Activated CD8-positive, alpha-beta memory T cell treated with anti-CD3 and anti-CD28 coated beads, Interleukin-2, amount 50 U/mL, for 24 hours (primary cell): ENCODE measurements at regions not wholly inside any gene's neighbourhood (a gene's known extent, or its start where the extent isn't known, plus 50 kb on each side); places are given as distances from the start of the nearest gene placed in this dataset.

Experiments
- DNase-seq: peaks from one replicate; pipeline ENCODE4 v3.0.0-alpha.2; 2020; ENCODE audit errors: extremely low read depth

DNA sequence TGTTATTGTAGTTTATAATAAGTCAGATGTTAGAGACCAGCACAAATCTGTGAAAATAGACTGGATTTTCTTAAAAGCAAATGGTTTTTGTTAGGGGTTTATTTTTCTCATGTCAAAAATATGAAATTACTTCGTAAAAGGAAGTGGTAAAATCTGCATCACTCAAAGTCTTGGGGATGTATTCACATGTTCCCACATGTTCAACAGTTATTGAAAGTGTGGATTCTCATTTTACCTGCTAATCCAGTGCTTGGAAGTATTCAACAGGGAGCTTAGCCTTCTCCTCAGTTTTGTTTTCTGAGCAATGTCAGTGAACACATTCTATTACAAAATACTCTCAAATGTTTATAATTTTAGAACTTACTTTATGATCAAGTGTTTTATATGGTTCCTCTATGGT, 352.0 kb downstream of the SOX2 start:
- DNase-seq, result no peak

DNA sequence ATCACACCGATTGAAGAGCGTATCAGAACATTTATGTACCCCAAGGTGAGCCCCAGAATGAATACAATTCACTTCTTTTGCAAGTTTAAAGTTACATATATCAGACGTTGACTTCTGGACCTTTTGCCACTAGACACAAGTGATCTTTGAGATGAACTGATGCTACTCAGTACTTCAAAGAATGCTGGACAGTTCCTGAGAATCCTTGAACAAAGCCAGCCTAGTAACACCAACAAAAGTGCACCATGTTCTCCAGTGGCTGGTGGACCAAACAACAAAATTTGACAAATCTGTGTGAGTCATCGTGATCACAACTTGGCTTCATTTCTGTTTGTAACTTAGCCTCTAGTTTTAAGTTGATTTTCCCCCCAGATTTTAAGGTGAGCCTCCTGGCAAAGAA, 355.7 kb downstream of the SOX2 start:
- DNase-seq, result no peak

DNA sequence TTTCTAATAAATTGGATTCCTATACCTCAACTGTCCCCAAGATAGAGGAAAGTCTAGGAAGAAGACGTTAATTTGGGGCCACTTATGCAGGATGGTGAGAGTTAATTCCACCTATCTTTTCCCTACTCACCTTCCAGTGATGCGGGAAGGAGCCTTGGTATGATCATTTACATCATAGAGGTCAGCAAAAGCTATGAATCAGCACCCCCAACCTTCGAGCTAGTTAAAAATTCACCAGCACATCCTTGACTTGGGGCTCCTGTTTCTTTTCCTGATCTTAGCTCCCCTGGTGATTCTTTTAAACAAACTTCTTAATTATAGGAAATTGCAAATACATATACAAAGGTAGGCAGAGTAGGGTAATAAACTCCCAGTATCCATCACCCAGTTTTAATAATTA, 366.6 kb downstream of the SOX2 start:
- DNase-seq, result no peak

DNA sequence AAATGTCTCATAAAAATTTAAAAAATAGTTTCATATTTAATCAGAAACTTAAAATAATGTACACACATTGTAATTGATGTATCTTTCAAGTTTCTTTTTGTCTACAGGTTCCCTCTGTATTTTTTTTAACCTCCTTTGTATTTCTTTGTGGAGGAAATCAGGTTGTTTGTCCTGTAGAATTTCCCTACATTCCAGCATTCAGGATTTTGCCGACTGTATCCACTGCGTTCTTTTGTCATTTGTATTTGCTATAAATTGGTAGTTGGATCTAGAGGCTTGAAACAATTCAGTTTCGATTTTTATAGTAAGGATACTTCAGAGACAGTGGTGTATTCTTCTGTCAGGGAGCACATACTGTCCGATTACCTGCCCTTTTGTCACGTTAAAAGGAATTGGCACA, 367.2 kb downstream of the SOX2 start:
- DNase-seq, result no peak

DNA sequence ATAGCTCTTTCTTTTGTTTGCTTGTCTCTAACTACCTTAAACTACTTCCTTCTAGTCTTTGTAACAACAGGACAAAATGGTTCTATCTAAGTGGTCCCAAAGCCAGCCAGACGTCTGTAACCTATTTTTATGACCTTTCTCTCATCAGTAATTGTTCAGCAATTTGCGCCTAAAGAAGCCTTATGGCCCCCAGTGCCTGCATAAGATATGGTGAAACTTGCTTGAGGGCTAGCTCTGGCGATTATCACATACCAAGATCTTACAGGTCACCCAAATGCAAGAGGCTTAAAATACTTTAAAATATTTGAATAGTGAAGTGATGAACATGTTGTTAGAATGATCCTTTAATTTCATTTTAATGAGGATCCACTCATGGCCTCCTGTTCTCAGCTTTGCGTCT, 369.4 kb downstream of the SOX2 start:
- DNase-seq, result no peak

DNA sequence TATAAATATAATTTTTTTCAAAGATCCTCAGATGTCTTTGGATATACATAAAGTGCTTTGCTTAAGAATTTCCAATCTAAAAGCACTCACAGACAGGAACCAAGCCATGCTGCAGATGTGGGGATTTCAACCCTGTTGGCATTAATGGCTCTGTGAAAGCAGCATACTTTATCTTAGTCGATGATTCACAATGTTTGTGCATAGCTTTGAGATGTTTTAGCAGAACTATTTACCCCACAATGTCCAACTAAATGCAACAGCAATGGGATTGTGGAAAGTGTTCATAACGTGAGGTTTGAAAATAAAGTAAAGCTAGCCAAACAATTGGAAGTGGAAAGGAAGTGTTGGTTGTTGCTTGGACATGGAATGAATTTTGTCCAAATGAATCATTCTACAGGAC, 371.4 kb downstream of the SOX2 start:
- DNase-seq, result no peak

DNA sequence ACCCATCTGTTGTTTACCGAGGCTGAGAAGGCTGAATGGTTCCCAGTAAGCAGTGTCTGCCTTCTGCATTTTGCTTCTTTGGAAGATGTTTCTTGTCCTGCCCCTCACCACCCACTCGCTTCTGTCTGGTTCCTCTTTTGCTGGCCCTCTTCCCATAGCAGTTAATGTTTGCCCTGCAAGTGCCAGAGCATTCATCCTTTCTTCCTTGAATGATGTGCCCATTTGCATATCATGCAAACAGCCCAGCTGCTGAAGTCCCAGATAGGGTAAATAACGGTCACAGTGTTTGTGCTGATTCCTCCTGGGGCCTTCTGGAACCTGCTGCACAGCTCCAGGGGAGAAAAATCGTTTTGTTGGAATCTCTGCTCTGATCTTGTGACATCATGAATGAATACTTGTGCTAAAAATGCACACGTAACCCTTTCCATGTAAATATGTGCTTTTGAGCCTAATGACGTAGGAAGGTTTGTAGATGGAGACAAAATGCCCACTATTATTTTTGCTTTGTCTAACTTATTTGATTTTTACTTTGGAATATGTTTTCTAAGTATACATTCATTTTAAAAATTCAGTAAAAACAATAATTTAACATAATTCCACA, 381.0 kb downstream of the SOX2 start:
- DNase-seq, result no peak

DNA sequence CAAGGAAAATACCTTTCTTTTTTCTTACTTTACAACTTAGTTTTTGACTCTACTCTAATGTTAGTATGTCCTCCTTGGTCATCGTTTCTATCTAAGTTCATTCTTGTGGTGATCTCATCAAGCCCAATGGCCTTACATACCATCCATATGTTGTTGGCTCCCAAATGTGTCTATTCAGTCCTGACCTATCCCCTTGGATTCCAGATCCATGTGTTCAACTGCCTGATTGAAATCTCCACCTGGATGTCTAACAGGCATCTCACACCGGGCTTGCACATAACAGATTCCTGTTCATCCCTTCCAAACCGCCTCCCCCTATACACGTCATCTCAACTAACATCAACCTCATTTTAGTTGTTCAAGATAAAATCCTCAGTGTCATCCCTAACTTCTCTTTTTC, 382.6 kb downstream of the SOX2 start:
- no peak for DNase-seq

DNA sequence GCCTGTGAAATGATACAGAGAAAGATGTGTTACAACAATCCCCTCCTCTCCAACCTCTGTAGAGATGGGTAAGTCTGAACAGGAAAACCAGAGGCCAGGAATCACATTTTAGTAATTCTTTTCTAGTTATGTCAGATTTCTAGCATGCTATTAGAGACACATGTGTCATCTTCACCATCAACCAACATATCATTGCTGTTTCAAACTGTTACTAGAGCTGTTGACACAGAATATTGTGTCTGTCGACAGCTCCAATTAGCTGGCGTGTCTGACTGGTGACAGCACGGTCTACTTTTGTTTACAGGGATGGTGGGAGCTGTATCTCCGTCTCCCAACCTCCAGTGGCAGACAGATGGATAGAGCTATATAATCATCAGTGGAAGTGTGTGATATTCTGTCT, 393.2 kb downstream of the SOX2 start:
- DNase-seq, result no peak

DNA sequence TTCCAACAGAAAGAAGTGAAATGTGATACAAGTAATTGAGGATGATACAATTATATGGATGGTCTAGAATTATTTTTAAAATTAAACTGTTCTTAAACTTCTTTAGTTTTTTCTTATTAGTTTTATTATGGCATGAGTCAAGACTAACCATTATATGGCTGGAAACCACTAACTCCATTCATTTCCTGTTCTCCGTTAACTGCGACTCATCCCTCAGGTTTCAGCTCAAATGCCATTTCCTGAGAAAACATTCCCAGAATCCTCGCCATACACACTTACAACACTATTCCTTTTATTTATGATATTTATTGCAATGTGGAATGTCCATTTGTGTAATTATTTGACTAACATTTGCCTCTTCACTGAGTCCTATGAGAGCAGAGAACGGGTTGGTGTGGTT, 394.1 kb downstream of the SOX2 start:
- no peak for DNase-seq

DNA sequence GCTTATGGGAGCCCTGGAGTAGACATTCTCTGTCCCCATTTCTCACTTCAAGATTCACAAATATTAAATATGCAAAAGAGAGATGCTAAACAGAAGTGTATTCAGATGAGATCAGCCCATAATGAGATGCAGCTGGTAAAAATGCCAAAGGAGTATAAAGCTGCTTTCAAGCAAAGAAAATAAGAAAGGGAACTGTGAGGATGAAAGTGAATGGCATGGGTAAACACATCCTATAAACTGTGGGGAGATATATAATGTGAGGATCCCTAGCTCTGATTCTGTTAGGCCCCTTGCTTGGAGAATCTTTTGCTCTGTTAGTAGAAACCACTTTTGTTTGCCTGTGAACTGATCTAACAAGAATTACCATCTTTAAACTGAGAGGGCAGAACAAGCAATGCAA, 396.6 kb downstream of the SOX2 start:
- no peak for DNase-seq

DNA sequence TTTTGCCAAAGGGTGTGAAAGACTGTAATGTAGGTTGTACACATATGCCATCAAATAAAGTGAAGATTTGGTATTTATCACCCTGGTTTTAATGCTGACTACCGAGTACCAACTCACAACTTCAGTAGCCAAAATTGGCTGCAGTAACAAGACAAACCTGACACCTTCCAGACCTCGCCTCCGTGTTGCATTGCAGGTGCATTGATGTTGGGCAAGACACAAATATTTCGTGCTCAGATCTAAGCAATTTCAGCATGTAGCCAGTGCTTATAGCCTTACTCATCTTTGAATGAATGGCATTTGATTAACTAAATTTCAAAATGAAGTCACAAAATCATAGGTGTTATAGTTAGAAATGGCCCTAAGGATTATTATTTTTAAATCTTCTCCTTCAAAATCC, 400.2 kb downstream of the SOX2 start:
- no peak for DNase-seq

DNA sequence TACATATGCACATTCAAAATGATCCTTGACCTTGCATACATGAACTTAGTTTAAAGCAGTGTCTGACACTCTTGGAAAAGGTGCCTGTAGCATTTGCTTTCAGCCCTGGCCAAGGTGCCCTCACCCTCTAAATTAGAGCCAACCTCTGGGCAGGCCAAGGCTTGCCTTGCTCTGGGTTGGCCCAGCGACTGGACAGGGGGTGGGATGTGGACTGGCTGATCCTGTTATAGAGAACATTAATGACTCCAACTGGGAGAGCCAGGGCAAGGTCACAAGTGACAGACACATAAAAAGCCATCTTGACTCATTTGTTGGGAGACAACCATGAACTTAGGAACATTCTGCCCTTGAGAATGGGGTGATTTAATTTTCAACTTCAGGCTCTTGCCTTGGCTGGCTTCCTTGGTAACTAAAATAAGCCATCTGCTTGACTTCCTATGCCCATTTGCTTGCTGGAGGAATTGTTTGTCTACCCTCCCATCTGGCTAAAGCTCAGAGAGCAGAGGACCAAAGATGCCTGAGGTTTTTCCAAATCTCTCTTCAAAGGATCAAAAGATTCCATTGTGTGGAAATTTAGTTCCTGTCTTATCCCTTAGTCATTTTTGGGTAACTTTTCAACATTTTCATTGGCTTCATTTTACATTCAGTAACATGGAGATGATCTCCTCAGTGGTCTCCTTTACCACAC, 403.7 kb downstream of the SOX2 start:
- DNase-seq, result no peak

DNA sequence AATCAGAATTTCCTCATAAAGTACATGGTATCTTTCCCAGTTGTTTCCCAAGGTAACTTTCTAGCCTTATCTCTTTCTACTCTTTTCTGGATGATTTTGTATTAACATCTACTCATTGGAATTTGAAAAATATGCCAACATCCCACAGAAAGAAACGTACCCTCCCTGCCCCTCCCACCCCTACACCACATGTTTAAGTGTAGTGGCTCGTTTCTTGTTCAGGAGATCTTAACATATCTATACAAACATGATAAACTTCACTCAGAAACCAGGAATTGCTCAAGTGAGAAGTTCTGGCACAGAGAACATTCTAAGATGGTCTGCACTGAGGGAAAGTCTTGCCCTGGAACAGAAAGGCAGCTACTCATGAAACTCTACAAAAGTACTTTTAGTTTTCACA, 404.7 kb downstream of the SOX2 start:
- no peak for DNase-seq

DNA sequence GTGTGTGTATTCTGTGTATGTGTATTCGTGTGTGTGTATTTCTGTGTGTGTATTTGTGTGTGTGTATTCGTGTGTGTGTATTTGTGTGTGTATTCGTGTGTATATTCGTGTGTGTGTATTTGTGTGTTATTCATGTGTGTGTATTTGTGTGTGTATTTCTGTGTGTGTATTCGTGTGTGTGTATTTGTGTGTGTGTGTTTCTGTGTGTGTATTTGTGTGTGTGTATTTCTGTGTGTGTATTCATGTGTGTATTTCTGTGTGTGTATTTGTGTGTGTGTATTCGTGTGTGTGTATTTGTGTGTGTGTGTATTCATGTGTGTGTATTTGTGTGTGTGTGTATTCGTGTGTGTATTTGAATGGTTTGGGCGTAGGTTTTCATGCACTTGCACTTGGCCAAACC, 405.4 kb downstream of the SOX2 start:
- DNase-seq, result no peak

DNA sequence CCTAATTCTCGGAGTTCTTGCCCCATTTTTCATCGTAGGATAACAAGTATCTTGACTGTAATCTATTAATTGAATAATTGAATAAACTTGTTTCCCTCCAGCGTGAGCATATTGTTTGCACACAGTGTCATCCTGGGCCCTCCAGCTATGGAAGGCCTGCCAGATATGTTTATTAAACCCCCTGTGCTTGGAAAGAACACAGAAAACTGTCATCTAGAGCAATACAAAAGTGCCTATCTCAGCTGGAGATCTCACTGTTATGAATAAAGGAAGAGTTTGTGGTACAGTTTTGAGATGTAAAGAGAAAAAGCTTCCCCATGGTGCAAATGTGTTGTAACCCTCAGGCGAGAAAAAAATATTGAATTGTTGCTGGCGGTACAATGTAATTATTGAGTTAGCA, 405.9 kb downstream of the SOX2 start:
- DNase-seq, result no peak

DNA sequence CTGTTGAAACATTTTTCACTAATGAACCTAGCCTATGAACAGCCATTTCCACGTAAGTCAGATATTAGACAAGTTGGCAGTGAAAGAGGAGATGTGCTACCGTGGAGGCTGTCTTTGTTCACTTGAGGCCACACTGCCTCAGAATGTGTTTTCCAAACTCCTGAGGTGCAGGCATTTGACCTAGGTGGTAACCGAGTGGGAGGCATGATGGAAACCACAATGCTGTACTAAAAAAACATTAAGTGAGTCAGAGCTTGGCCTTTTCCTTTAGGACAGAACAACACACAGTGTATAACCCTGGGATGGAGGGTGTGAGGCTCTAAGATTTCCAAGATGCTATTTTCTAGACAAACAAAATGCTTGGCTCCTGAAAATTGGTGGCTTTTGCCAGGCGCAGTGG, 406.3 kb downstream of the SOX2 start:
- DNase-seq, result no peak

DNA sequence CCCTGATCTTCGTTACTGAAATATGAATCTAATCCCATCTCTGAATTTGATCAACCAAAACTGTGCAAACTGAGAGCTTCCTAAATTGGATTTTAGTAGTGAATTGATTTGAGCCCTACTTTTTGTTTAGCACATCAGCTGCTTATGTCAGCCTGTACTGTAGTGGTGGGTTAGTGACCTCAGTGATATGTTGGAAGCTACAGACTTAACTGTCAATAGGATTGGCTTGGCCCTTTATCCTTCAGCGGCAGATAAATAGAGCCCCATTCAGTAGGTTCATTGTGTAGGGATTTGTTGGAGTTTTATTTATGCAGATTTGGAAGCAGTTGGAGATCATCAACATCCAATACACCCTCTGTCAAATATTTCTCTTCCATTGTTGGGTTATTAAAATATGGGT, 409.7 kb downstream of the SOX2 start:
- no peak for DNase-seq

DNA sequence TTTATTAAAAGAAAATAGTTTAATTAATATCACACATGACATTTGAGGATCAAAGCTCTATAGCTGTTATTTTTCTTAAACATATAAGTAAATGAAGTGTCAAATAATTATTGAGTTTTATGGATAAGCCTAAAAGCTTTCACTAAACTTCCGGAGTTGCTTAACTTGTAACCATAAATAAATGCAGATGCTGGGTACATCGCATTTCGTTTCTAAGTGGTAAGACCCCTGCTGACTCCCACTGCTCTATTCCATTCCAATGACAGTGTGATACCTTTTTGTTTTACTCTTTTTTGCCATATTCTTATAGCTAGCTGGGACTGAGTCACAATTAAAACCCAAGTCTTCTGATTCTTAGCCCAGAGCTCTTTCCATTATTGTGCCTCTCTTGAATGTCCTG, 411.1 kb downstream of the SOX2 start:
- no peak for DNase-seq

DNA sequence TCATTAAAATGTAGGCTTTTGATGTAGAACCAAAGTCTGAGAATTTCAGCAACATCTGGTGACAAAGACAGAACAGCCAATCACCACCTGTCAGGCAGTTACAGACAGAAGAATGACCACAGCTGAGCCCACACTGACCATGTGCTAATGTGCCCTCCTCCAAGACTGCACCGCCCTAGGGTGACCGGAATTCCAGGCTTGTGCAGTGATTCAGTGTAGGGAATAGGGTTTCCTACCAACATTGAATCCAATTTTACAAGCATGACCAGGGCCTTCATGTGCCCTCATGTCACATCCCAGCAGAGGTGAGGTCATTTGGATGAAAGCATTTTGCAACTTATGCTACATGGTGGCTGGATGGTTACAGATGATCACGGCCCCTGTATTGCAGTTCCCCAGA, 412.5 kb downstream of the SOX2 start:
- no peak for DNase-seq

DNA sequence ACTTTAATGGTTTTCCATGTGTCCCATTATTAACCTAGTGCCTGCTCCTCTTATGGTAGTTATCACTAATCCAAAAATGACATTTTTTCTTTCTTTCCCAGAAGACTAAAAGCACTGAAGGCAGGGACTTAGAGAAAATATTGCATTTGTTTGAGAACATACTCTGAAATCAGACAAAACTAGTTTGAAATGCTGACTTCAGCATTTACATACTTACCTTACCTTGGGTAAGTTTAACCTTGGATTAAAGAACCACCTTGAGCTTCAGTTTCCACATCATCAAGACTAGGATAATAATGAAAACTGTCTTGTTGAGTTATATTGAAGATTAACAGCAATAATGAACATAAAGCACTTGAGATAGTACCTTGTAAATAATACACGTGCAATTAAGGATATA, 413.0 kb downstream of the SOX2 start:
- no peak for DNase-seq

DNA sequence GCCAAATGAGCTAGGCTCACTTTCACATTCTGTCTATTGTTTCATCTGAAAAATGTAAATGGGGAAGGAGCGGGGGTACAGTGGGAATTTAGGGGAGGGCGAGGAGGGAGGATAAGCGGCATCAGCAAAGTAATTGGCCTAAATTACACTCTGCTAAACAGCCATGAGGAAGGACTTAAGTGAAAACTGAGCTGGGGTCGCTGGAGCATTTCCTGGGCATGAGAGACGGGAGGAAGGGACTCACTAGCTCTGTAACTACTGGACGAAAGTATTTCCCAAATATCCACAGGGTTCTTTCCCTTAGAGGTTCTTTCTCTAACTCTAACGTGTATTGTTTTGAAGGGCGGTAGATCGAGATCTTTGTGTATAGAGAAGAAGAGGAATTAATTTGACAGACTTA, 418.0 kb downstream of the SOX2 start:
- DNase-seq, result no peak

DNA sequence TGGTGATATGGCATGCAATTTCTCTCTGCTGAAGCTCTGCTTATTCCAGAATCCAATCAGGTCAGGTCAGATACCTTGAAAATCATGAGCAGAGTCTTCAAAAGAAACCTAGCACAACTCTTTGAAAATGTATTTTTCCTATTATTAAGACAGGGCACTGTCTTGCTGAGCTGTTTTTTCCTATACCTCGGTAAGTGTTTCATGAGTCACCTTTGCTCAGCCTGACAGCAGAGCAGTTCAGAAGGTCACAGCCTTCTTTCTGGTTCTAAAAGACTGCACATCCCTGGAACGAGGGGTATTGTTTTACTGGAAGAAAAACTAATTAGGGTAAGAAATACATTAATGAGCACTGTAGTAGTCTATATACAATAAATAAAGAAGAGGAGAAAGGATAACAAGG, 422.0 kb downstream of the SOX2 start:
- no peak for DNase-seq

DNA sequence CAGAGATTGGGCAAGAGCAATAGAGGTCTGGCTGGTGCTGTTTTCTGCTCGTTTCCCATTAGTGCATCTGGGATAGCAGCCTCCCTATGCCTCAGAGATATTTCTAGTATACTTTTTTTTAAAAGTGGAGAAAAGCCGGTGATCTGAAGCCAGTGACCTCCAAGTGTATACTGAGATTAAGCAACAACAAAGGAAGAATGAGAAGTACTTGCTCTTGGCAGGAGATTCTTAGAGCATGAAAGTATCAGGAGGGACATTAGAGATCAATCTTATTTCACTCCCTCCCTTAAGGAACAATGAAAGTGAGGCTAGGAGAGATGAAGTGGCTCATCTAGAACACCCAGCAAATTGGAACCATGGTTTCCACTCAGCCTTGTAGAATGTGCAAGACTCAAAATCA, 423.3 kb downstream of the SOX2 start:
- no peak for DNase-seq
